GM18505 (cell line): ENCODE measurements at regions not wholly inside any gene's neighbourhood (a gene's known extent, or its start where the extent isn't known, plus 50 kb on each side); places are given as distances from the start of the nearest gene placed in this dataset.

Experiments used
- ATAC-seq: cut with Tn5 transposase; IDR thresholded peaks from one replicate; pipeline ENCODE4 v1.9.1; 2021; ENCODE audit not compliant: unreplicated experiment
- POLR2A ChIP-seq: IDR thresholded peaks from 4 replicates; pipeline ENCODE4 v1.6.1; 2011; ENCODE audit warnings: borderline replicate concordance; ENCODE audit not compliant: insufficient read depth, insufficient read length; ENCODE audit errors: extremely low read depth

DNA sequence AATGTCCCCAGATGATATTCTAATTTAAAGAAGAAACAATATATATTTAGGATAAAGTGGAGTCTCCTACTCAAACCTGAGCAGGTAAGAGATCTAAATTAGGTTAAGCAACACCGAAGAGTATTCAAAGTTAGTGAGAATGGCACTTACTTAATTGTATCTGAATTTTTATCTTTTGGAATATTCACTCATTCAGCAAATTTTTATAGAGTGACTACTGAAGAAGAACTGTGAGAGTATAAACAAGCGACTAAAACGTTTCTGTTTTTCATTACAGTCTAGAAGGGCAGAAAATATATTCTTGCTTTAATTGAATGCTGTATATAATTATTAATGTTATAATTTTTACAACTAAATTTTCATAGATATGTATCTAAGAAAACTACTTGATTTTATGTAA, 567.7 kb upstream of the TBL1XR1 start:
- no peak for ATAC-seq
- no peak for TF ChIP-seq POLR2A

DNA sequence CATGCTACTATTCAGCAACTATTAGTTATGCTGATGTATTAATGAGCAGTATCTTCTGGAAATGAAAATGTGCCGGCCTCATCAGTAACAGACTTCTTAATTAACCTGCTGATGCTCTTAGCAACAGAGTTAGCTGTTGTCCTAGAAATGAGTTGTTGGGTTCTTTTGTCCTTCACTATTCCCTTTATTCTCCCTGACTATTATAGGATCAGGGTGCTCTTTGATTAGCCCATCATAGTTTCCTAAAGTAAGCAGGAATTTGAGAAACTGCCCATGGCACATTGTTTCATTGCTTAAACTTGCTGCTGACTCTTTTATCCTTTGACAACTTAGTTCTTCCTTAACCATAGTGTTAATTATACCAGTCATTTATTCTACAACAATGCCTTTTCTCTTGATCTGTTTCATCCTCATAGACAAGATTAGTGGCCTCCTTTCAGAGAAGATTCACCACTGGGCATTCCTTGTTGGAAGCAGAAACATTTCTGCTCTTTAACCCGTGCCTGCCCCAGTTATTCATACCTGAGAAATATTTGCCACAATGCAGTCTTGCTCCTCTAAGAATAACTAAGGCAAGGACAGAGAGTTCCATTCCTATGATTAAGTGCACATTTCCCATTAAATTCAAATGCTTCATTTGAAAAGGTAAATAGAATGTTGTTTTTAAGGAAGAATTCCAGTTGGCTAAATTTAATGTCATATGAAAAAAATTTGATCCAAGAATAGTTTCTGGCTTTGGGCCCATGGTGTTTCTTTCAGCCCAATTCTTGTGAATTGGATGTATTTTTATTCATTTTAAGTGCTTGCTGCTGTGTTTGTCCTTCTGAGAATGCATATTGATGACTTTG, 573.3 kb upstream of the TBL1XR1 start:
- ATAC-seq, result no peak
- no peak for TF ChIP-seq POLR2A

DNA sequence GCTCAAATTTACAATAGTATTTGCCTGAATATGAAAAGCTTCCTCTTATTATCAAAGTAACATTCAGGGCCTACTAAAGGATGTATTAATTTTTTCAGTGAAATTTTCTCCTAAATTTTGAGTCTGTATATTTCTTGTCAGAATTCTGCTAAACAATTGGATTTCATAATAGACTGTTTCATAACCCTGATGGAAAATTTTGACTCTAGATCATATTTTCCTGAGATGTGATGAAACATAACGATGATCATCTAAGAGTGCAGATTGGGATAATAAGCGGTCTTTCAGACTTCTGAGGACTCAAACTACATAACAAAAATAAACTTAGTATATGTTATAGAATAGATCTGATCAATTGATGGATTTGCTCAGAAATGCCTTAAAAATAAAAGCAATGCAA, 574.5 kb upstream of the TBL1XR1 start:
- no peak for TF ChIP-seq POLR2A
- ATAC-seq, result no peak

DNA sequence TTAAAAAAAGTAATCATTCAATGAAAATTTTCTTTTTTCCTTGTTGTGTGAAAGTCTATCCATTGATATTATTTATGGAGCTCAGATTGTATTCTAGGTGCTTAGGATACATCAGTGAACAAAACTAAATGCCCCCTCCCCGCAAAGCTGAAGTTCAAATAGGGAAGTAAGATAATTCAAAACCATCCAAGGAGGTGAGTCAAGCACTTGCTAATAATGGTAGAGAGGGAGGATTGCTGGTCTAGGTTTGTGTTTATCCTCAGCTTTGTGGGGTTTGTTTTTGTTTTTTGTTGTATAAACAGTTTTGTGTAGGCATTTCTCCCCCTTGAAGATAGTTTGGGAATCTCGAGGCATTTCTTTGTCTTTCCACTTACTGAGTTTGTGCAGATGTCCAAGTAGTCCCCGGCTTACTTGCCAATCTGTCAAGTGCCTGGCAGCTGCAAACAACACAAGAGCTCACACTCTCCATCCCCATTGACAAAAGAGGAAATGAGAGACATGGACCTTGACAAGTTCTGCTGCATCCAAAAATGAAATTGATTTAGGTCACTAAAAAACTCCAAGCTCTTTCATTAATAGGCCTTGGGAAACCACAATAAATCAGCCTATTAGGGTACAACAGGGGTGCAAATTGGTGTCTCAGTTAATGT, 575.8 kb upstream of the TBL1XR1 start:
- ATAC-seq, result no peak
- no peak for TF ChIP-seq POLR2A

DNA sequence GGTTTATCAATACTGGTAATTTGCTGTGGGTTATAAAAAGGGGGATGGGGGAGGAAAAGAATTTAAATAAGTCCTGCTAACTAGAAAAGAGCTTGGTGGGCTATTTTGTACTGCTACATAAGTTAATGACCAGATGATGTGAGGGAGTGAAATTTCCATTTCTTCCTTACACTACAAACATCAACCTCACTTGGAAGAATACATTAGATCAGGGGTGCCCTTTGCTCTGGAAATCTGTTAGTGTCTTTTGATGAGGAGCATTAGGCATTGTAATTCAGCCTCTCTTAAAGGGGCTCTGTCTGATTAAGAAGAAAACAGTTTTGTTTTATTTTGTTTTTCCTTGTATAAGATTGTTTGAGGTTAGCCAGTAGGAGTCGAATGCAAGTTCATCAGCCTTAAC, 576.4 kb upstream of the TBL1XR1 start:
- no peak for ATAC-seq
- TF ChIP-seq POLR2A, result no peak

DNA sequence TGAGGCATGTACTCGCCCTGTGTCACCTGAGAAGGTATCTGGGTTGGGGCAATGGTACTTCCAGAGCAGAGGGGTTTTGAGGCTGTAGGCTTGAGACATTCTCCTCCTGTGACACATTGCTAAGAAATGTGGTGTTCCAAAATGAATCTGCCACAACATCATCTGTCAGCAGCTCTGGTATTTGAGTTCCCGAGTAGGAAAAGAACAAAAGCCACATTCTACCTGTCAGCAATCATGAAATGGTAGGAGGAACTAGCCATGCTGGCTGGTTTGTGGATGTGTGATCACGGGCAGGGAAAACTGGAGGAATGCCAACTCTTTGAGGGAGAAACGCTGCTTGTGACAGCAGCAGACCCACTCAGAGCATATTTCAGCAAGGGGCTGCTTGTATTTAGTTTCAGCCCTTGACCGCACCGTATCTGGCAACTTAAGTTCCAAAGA, 579.4 kb upstream of the TBL1XR1 start:
- no peak for TF ChIP-seq POLR2A
- ATAC-seq, result no peak

DNA sequence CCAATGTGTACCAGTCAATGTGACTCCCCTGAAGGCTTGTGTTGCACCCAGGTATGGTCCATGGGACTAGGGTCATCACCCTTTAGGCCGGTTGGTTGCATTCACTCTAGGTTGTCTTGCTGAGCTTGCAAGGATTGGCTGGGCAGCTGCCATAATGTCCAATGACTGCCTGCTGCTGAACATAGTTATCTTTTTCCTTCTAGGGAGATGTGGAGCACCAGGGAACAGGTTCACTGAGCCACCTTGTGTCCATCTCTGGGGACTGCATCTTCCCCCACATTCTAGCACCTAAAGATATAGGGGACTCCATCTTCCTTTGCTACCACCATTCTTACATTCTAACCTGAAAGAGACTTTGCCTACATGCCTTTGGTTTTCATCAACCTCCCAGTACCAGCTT, 580.4 kb upstream of the TBL1XR1 start:
- TF ChIP-seq POLR2A, result no peak
- ATAC-seq, result peak; percentile 87

DNA sequence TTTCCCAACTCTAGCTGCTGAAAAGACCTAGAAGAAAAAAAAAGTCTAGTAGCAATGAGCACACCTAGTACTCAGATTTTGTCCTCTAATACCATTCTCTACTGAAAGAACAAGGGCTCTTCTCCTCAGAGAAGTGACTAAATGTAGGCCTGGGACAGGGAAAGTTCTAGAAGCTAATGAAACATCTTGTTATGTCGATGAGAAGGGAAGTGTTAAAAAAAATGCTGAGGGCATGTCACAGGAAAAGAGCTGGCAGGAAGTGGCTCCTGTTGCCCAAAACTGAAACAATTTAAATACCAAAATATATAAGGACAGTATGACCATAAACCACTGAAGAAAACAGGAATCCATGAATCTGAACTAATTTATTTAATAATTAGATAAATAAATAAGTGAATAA, 581.4 kb upstream of the TBL1XR1 start:
- ATAC-seq, result no peak
- TF ChIP-seq POLR2A, result no peak

DNA sequence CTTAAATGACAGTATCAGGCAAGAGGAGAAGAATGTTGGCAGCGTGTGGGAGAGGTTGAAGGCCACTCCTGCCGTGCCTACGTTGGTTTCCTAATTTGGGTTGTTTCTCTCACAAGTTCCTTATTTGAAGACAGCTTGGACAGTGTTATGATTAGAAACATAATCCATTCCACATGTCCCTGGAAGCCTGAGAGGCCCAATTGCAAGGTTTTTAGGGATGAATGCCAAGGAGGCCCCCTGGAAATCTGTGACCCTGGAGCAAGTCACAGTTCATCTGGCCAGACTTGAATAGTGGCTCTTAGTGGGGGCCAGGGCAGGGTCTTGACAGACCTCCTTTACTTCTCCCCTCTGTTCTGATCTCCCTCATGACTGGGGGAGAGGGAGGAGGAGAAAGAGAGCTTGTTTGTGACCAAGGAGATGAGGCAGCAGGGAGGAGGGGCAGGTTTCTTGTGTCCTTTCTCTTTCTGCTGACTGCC, 584.4 kb upstream of the TBL1XR1 start:
- no peak for ATAC-seq
- no peak for TF ChIP-seq POLR2A

DNA sequence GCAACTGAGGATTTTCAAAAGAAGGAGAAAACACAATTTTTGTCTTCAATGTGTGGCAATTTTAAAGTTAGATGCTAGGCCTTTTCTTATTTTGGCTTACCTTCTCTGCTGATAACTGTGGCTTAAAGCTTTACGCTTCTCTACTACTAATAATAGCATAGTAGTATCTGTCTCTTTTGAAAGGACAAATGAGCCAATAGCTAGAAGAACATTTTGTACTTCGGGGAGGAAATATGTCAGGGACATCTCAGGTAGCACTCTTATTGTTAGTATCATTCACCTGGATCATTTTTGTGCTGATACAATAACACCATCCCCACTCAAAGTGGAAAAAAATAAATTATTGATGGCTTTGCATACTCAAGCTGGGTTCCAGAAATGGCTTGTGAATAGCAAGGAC, 586.1 kb upstream of the TBL1XR1 start:
- ATAC-seq, result no peak
- no peak for TF ChIP-seq POLR2A

DNA sequence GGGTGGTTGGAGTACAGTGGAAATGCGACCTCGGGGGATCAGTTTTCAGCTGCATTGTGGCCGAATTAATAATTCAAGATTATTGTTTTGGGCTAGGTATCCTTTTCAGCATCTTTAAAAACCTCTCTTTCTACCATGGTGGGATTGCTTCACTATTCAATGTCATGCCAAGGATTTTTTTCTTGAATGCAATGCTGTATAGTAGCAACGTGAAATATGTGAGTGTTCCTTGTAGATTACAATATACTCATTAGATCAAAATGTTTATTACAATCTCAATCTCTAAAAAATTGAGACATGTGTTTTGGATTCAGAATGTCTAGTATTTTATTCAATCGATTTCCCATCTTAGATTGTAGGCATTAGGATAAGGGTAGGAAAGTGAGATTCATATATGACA, 586.5 kb upstream of the TBL1XR1 start:
- ATAC-seq, result no peak
- no peak for TF ChIP-seq POLR2A

DNA sequence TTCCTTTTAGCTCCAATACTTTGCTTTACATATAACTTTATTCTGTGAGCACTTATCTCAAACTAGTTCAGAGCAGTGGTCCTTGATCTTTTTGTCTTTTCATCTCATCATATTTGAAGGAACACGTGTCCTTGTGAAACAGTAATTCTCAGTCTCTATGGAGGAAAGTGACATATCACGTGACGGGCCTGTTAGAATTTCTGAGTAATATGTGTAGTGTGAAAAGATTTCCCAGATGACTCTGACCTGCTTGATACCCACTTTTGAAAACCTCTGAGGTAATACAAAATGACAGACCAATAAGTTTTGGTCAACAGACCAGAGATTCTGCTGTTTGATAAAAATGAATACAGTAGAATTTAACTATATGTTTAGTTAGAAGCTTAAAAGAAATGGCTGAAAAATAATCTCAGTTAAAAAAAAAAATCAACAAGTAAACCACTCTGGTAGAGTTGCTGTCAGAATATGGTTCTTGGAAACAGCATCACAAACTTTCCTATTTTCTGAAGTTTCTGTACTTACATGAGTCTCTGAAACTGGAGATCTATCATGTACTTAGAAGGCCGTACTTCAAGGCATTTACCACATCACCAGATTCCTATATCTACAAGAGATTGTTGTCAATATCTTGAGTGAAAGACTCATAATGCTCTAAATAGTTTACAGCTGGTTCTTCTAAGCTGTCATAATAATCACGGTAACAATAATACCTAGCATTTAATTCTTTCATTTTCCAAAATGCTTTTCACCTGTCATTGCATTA, 590.2 kb upstream of the TBL1XR1 start:
- ATAC-seq, result peak; percentile 82

DNA sequence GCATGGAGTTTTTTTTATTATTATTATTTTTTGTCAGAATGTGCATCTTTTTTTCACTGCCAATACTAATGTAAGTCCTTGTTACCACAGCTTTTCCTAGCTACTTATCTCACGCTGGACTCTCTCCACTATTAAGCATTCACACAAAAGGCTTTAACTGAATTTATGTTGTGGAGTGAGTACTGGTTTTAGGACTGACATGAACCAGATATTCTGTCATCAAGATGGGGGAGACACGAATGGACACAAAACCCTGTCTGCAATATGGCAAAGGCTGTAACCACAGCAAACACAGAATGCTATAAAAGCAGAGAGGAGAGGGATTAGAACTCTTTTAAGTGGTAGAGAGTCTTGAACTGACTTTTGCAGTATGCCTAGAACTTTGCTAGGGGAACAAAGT, 592.2 kb upstream of the TBL1XR1 start:
- no peak for ATAC-seq
- TF ChIP-seq POLR2A, result no peak

More for the DNA sequence above, 590.2 kb upstream of the TBL1XR1 start:
- TF ChIP-seq POLR2A, result no peak
